ENCODE measurements at regions not wholly inside any gene's neighbourhood (a gene's known extent, or its start where the extent isn't known, plus 50 kb on each side); places are given as distances from the start of the nearest gene placed in this dataset.

DNA sequence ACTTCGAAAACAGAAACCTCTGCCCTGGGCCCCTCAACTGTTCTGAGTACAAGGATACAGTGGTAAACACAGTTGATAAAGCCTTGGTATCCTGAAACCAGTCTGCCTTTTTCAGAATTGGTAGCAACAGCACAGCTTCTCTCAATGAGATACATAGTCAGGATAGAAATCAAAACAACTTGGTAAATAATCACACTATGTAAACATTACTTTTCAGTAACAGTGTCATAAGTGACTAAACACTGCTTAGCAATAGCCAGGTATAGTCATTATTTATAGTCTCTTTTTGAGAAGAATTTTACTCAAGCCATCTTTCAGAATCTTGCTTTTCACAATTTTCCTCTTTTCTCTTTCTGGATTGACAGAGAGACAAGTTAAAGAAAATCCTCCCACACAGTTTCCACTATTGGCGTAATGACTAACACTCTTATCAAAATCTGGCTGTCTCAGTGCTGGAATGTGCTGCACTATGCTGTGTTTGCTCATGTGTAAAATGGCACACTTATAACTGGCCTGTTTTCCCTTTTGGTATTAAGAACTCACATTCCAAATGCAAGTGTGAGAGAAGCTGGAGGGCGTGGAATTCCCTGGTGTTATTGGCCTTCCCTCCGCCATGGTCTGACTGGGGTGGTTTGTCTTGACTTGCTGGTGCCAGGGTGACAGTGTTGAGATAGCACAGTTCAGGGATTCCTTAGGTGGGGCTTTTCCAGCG lies 368.8 kb downstream of the TDRD3 start:
- no peak for DNase-seq (ENCODE audit: low read depth)

- no peak for DNase-seq (ENCODE audit: low read depth)
Measured at GRCh38 chr13:60759499-60759898, 362.5 kb downstream of the TDRD3 start.

DNA sequence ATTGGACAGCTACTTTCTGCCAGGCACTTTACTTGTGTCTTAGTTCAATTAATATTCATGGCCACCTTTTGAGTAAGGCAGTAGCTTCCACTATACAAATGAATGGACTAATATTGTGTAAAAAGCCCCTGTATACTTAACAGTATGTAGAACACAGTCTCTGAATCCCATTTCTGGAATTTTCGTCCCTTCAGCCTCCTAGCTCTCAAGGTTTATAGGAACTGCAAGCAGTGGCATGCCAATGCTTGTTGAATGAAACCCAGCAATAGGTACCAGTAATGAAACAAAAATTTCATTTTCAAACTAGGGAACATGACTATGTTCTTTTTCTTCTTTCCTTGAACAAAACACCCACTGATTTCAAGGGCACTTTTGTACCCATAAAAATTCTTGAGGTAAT lies 361.6 kb downstream of the TDRD3 start:
- DNase-seq (ENCODE audit: low read depth) = no peak

DNA sequence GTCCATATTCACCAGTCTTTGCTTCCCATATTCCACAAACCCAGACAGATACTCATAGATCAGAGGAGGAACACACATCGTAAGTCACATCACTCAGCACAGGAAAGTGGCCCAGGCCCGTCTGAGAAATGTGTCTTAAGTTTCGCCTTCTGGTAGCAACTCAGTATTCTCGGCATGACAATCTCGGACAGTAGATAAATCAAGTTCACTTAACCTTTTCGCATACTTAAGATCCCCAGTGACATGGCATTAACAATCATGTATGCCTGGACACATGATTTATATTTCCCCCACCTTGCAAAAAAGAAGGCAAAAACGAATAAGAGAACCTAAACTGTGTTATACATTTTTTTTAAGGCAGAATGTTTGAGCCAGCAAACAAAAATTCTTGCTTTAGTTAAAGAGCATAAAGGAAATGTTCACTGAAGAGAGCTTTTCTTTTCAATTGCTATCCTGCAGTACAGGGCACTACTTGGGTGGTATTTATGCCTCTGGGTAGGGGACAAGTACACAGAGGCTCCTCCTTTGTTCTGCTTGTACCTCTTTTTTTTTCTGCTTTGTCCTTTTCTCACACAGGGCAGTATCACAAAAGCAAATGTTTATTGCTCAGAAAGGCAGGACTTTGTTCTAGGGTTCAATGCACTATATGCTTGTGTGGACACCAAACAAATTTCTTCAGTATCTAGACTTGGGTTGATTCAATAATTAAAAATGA lies 360.6 kb downstream of the TDRD3 start:
- no peak for DNase-seq (ENCODE audit: low read depth)

DNA sequence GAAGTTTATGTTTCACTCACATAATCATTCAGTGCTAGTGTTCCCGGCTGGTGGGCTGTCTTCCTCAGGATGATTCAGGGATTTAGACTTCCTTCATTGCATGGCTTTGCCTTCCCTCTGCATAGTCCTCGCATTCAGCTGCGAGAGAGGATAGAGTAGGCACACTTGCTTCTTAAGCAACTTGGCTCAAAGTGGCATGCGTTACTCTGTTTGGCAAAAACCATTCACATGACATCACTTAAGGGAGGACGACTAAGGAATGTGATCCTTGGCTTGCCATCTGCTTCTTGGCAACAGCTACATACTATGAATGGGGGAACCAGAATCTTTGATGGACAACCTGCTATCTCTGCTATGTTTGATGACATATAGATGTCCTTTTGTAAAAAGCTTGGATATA lies 359.3 kb downstream of the TDRD3 start:
- DNase-seq (ENCODE audit: low read depth) = no peak

DNA sequence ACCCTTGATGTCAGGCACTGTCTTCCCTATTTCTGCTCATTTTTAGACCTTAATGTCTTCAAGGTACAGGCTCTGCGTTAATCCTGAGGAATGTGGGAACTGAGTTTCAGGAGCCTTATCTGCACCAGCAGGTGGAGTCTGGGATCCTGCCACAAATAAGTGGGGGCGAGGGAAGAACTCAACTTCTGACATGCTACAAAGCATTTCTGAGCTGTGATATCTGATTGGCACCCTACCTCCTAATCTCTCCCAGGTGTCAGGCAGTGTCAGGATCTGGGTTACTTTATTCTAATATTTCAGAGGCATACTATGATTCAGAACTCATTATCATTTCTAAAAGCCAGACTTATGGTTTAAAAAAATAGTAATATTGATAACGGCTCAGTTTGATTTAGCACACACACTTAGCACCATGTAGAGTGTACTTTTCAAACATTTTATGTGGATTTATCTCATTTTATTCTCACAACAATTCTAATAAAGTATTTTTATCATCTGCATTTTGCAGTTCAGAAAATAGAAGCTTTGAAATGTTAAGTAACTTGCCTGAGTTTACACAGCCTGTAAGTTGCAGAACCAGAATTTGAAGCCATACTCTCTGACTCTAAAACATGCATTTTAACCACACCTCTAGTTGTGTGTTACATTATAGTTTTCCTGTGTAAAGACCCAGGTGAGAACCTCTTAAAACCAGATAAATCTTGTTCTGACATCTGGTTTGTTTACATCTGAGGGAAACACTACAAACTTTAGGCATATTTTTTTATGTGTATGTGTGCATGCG lies 358.6 kb downstream of the TDRD3 start:
- DNase-seq (ENCODE audit: low read depth) = no peak

DNA sequence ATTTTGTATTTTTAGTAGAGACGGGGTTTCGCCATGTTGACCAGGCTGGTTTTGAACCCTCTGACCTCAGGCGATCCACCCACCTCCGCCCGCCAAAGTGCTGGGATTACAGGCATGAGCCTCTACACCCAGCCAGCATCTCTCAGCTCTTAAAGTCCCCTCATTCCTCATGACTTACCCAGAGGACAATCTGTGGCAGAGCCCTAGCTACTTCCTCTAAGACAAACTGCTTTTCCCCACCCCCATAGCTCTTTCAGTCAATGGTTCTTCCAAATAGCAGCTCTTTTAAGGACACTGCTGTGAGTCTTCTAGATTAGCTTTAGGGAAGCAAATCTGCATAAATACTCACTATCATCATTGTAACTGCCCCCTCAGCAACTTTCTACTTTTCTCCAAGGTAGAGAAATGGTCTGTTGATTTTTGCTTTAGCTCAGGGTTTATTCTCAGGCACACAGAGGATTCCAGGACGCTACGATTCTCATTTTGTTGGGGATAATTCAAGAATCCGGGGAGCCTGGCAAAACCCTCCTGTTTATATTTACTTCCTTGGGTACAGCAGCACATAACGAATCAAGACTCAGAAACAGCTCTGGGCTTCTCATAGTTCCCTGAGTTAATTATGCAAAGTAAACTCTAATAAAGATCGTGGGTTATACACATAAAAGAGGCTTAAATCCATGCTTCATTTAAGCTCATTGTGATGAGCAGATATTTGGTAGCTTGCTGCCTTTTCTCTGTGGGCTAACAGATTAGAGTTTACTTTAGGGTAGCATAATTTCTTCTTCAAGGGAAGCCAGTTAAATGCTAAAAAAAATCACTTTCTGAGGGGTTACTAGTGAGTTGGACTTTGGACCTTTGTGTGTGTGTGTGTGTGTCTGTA lies 357.4 kb downstream of the TDRD3 start:
- no peak for DNase-seq (ENCODE audit: low read depth)

DNA sequence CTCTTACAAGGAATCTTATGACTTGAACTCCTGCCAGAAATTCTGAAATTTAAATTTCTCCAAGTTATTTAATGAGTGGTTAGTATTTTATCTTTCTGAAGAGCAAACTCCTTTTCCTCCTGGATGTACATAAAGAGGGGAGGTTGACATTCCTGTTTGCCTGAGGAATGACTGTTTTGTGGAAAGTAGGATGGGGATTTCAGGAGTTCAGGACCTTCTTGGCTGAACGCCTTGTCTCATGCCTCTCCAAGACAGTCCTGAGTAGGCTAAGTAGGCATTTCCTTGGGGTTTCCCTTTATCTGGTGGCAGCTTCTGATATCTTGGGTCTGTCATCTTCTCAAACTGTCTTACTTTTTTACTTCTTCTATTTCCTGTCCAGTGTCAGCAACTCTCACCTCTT lies 356.6 kb downstream of the TDRD3 start:
- DNase-seq (ENCODE audit: low read depth) = no peak

GRCh38 chr13:60745343-60745742 lies 348.3 kb downstream of the TDRD3 start:
- DNase-seq (ENCODE audit: low read depth) = no peak

GRCh38 chr13:60733933-60734332 lies 336.9 kb downstream of the TDRD3 start:
- DNase-seq (ENCODE audit: low read depth) = no peak

DNA sequence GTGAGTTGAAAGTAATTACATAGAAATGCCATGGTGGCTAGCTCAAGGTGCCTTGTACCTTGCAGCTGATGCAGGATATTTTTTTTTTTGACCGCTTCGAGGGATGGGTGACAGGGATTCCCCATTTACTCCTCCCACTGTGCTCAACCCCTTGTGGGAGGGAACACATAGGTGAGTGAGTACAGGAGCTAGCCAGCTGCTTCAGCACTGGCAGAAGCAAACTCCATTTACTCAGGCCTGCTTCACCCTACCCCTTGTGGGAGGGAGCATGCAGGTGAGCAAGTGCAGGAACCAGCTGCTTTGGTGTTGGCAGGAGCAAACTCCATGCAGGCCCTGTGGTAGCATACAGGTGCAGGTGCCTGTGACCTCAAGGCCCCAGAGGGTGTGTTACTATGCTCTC lies 330.1 kb downstream of the TDRD3 start:
- no peak for DNase-seq (ENCODE audit: low read depth)

DNA sequence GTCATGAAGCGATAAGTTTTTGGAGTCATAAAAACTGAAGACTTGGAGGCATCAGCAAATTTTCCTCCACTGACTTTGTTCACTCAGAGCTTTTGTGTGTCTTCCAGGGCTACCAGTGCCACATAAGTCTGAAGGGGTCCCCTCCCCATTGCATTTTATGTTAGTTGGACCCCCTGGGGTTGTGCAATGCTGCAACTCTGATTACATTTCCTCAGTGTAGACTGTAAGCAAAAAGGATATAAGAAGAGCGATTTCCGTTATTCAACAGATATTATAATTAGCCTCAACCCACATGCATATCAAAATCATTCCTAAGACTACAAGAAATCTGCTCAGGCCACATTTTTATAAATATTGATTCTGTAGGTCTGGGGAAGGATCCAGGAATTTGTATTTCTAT lies 324.0 kb downstream of the TDRD3 start:
- no peak for DNase-seq (ENCODE audit: low read depth)

GRCh38 chr13:60720590-60720989 lies 323.6 kb downstream of the TDRD3 start:
- DNase-seq (ENCODE audit: low read depth) = no peak

DNA sequence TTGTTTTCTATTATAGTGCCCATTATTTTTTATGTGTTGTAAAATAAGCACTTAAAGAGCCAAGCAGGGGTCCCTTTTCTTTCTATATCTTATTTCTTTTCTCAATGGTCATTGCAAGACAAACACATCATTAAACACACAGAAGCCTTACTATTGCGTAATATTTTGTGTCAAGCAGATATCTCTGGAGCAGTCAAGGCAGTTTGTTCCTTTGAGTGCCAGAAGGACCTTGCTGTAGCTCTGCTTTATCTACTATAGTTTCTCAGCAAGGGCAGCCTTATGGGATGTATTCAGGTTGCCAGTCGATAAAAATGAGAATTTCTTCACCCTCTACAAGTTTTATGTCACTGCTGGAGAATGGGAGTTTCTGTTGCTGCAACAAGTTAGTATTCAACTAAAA lies 319.3 kb downstream of the TDRD3 start:
- DNase-seq (ENCODE audit: low read depth) = no peak

- DNase-seq (ENCODE audit: low read depth) = no peak
Measured at GRCh38 chr13:60707878-60708277, 310.9 kb downstream of the TDRD3 start.

- DNase-seq (ENCODE audit: low read depth) = no peak
Measured at GRCh38 chr13:60701895-60702294, 304.9 kb downstream of the TDRD3 start.

DNA sequence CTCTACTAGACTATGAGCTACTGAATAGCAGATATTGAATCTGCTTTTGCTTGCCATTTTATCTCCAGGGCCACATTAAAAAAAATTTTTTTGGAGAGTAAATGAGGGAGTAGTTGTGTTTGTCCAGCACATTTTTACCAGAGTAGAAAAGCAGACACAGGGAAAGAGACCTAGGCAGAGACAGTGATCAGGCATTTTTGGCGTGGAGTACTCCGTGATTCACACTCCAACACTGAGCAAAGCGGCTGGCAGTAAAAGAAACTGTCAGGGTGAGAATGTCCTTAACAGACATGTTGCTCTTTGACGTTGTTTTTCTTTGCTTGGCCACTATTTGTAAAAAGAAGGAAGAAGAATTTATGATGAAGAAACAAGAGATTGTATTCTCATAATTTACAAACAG lies 304.0 kb downstream of the TDRD3 start:
- DNase-seq (ENCODE audit: low read depth) = no peak

- DNase-seq (ENCODE audit: low read depth) = no peak
Measured at GRCh38 chr13:60699636-60700035, 302.6 kb downstream of the TDRD3 start.

- no peak for DNase-seq (ENCODE audit: low read depth)
Measured at GRCh38 chr13:60696602-60697001, 299.6 kb downstream of the TDRD3 start.

DNA sequence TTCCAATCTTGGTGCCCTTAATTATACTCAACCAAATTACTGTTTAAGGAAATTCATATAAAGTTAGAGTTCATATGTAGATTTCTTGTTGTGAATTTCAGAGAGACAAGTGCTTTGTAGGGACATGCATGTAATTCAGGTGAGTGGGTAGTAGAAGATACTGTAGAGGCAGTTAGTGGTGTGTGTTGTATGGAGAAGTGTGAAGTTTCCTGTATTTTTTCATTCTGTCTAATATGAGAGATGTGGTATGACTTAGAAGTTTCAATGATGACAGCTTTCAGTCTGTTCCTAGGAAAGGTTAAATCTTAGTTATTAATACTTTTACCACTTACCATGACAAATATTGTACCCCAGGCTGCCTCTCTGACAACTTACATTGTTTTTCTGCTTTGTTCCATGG lies 294.2 kb downstream of the TDRD3 start:
- DNase-seq (ENCODE audit: low read depth) = no peak

GRCh38 chr13:60690604-60691003 lies 293.6 kb downstream of the TDRD3 start:
- no peak for DNase-seq (ENCODE audit: low read depth)

- DNase-seq (ENCODE audit: low read depth) = no peak
Measured at GRCh38 chr13:60689571-60689970, 292.6 kb downstream of the TDRD3 start.

Data from RPMI7951 (cell line).